NOMO-1 treated with dmso at 0.1 percent for 144 hours (cell line): ENCODE measurements at regions not wholly inside any gene's neighbourhood (a gene's known extent, or its start where the extent isn't known, plus 50 kb on each side); places are given as distances from the start of the nearest gene placed in this dataset.
A peak's percentile ranks its signal among the peaks of the same experiment; 100 is the strongest.

Experiments
- DNase-seq: peaks from one replicate; lab custom pipeline; 2025; ENCODE audit not compliant: unreplicated experiment; lab: John Stamatoyannopoulos, UW

- no peak for DNase-seq
Observed at GRCh38 chr5:58258984-58259684, 200.8 kb downstream of the PLK2 start.

DNA sequence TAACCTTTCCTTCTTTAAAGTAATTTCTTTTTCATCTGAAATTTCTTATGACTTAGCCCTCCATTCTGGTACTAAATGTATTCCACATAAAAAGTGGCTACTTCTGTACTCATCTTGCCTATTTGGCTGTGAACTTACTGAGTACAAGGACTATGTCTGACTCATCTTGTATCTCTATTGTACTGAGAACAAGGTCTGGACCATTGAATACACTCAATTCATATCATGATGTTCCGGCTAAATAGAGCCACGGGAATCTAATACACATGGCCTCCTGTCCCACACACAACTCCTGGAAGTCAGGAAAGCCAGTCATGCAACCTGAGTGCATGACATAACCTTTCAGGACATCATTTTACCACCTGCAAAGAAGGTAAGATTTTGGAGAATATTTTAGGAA lies 203.9 kb downstream of the PLK2 start:
- no peak for DNase-seq

DNA sequence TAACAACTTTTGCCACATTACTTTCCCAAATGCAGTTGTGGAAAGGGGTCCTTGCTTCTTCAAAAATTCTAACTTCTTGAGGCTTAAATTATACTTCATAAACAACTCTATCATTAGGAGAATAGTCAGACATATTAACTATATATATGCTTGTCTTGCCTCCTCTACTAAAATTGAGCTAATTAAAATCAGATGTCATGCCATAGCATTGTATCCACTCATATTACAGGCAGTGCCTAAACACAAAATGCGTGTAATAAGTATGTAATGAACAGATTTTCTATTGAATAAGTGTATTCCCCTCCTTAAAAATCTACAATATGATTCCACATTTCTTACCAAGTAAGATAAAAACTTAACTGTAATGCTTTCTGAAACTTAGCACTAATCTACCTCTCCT lies 204.5 kb downstream of the PLK2 start:
- no peak for DNase-seq

- no peak for DNase-seq
Observed at GRCh38 chr5:58248221-58248620, 211.7 kb downstream of the PLK2 start.

DNA sequence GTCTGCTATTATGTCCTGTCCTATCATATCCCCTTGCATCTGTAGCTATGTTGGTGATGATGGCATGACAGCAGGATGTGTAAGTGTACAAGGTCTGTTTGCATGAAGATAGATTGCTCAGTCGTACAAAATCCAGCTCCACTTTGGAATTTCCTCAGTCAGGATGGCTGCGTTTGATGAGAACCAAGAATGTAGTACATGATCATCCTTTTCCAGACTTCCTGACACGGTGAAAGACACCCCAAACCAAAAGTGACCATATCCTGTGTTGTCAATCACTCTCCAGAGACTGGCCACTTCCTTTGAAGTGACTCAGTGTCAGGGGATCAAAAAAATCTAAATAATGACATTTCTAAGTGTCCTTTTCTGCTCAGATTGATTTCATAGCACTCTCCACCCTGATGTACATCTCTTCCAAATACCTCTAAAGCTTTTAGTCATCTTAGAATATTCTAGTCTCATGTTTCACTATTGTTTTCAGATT lies 213.4 kb downstream of the PLK2 start:
- DNase-seq, result no peak

GRCh38 chr5:58245476-58245840 lies 214.4 kb downstream of the PLK2 start:
- DNase-seq, result no peak

DNA sequence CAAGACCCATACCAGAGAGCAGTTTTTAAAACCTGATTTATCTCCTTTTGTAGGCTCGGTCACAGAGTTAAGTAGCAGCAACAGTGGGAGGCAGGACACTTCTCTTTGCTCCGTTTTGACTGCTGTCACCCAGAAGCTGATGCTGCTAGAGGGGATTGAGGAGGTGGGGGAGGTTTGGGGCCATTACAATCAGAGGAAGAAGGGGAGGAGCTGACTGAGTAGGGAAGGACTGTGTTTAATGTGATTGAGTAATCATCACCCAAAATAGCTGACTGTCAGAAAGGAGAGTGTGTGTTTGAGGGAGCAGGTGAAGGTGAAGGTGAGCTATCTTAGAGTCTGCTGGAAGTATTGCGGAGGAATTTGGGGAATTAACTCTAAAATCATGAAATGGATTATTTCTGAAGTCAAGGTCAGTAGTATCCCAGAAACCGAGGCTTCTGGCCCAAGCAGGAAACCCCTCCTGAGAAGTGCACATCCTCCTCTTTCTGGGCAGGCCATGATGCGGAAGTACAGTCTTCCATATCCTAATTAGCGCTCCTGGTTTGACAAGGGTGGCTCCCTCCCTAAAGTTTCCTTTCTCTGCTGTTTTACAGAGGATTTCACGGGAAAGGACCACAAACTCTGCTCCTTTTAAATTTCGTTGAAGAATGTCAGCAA lies 214.9 kb downstream of the PLK2 start:
- DNase-seq, result no peak

DNA sequence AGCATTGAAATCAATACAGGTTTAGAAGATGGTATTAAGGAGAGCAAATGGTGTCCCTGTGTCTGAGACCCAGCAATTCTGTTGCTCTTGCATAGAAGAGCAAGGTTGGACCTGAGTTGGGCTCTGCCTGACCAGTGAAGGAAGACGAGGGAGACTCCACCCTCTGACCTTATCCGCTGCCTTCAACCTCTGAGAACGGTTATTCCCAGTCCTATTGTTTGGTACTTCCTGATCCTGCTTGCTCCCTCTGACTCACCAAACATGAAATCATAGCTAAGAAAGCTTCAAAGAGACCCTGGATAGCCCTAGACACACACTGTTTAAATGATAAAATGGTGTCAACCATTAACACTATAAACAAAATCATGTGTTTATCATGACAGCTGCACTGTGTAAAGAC lies 218.5 kb downstream of the PLK2 start:
- no peak for DNase-seq

DNA sequence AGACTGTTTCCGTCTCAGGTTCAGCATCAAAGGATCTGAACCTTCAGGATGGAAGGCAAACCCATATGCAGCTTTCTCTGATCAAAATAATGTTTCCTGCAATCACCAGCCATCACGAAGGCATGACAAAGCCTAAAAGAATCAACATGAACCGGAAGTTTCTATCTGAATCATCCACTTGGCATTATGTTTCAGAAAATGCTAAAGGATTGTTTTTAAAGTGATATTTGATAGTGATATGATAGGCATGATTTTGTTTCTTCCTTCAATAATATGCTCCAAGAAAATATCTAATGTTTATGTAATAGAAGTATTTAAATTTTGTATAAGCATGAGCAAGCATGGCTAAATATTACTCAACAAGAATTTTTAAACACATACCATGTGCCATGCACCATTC lies 219.6 kb downstream of the PLK2 start:
- DNase-seq, result no peak

DNA sequence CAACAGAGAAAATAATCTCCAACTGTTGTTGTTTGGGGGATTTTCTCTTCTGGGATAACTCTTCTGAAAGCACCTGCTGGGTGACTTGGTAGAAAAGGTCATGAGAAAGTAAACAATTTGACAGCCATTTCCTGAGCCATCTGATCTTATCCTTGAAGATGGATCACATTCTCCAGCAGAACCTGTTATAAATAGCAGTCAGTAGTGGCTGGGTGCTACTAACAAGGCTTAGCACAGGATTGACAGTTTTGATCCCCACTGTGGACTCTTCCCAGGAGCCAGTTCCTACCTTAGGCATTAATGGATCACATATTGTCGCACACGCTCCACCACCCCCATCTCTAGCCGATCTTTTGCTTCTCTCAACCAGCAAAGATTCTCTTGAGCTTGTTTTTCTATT lies 220.2 kb downstream of the PLK2 start:
- no peak for DNase-seq

DNA sequence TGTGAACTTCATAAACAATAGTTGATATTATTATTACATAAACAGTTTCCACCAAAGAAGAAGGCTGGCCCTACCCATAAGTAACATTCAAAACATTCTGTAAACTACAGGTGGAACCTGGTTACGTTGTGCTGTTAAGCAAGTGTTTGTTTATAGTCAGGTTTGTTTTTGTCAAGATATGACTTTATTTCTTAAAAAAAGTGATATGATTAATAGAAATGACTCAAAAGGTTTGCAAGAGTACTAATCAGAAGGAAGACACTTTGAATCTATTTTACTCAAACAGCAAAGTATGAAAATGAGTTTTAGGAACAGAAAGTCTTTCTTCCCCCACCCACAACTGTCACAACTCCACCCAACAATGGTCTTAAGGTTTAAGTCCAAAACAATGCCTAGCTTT lies 220.8 kb downstream of the PLK2 start:
- DNase-seq, result peak; percentile 20

DNA sequence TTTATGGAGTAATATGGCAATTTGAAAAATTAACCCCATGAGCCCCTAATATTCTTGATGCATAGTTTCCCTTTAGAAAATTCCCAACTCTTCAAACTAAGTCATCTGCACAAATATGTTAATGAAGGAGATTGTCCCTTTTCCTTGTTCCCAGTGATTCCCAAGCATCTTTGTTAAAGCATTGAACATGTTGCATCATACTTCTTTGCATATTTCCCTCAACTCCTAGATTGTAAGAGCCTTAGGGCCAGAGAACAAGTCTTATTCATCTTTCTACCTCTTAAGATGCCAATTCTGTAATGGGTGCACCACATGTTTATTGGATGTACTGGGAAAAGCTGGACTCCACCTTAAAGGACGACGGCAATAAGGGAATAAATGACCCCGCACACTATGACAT lies 223.4 kb downstream of the PLK2 start:
- no peak for DNase-seq

- DNase-seq, result peak; percentile 35
Observed at GRCh38 chr5:58235299-58235698, 224.6 kb downstream of the PLK2 start.

GRCh38 chr5:58232130-58232529 lies 227.8 kb downstream of the PLK2 start:
- DNase-seq, result no peak

- DNase-seq, result no peak
Observed at GRCh38 chr5:58231041-58231440, 228.8 kb downstream of the PLK2 start.

DNA sequence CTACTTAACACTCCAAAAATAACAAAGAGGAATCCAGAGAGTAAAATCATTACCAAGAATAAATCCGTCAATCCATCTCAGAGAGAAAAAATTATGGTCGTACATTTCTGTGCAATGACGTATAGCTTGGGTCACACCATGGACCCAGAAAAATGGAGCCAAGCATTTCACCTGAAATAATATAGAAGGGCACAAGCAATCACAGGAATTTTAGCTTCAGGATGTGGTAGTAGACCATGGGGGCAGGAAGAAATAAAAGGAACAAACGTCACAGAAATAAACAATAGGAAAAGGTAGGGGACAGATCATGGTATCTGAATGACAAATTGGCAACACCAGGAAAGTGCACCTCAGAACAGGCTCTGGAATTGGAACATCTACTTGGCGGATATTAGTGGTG lies 231.0 kb downstream of the PLK2 start:
- no peak for DNase-seq

DNA sequence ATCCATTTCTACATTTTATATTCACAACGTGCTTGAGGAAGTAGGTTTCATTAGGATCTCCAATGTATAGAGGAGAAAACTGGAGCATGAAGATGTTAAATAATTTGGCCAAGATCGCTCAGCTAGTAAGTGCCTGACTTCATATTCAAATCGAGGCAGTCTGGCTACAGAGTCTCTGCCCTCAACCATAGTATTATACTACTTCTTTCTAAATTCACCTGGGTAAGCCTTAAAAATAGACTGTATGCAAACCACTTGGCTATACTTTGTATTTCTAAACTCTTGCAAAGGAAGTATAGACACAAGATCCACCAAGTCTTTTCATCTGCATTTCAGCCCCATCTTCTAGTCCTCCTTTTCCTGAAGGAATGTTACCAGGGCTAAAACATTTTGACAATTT lies 232.0 kb downstream of the PLK2 start:
- DNase-seq, result no peak

GRCh38 chr5:58224661-58225060 lies 235.2 kb downstream of the PLK2 start:
- no peak for DNase-seq

GRCh38 chr5:58224221-58224620 lies 235.7 kb downstream of the PLK2 start:
- DNase-seq, result no peak

DNA sequence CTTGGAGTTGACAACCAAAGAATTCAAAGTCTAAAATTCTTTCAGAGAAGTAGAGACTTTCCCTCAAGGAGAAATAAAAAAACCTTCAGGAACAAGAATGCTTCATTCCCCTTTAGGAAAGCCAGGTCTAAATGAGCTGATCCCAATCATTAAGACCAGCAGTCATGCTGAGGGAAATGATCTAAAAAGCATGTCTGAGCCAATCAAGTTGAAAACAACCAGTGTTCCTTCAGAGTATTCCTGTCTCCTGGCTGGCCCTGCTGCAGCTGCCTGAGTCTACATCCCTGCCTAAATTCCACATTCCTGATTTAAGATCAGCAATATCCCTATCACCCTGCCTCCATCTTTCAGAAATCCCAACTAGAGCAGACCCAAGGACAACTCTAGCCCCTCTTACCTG lies 244.5 kb downstream of the PLK2 start:
- DNase-seq, result no peak

GRCh38 chr5:58211441-58211840 lies 248.4 kb downstream of the PLK2 start:
- DNase-seq, result peak; percentile 27

GRCh38 chr5:58208674-58209073 lies 251.2 kb downstream of the PLK2 start:
- DNase-seq, result no peak

- no peak for DNase-seq
Observed at GRCh38 chr5:58207076-58207475, 252.8 kb downstream of the PLK2 start.
